ENCODE measurements at regions not wholly inside any gene's neighbourhood (a gene's known extent, or its start where the extent isn't known, plus 50 kb on each side); places are given as distances from the start of the nearest gene placed in this dataset.

- no peak overlapping the region for H3K4me3 ChIP-seq (ENCODE audit: low read length)
- H3K9me3 ChIP-seq (ENCODE audit: control insufficient read depth, insufficient read depth, low read length): peaks cover 6% of the 10 kb centered on the region
- Mint-ChIP-seq H3K4me3 (no peak overlapping the region), H3K27ac (no peak overlapping the region), H3K9me3 (no peaks in the 10 kb centered on the region), H3K4me1 (no peaks in the 10 kb centered on the region), H3K36me3 (no peaks in the 10 kb centered on the region), H3K27me3 (ENCODE audit: low read depth in 2 of 2) (peaks cover 15 to 48% of the 10 kb centered on the region in 2 donors)
- DNase-seq: peak in 1 of 2 donors; percentile 22
- TF ChIP-seq CTCF (IDR thresholded peaks at IDR 0.05): no peak
- no peaks in the 10 kb centered on the region for H3K4me1 ChIP-seq (ENCODE audit: control insufficient read depth, insufficient read depth, low read length)
- H3K27ac ChIP-seq (ENCODE audit: low read length): no peak overlapping the region
- H3K27me3 ChIP-seq (ENCODE audit: control insufficient read depth, insufficient read depth, low read length): no peaks in the 10 kb centered on the region
- no peak for ATAC-seq
- no peaks in the 10 kb centered on the region for H3K36me3 ChIP-seq (ENCODE audit: control insufficient read depth, insufficient read depth, low read length)
- 72% methylated on average over 5 of the region's 5 CpGs for WGBS (ENCODE audit: insufficient coverage)
- intact Hi-C loops (cut with micrococcal nuclease): no loop called here
Measured at GRCh38 chr14:97106166-97106565, 309.0 kb downstream of the VRK1 start.

GRCh38 chr14:97106609-97107008 is 309.4 kb downstream of the VRK1 start:
- H3K9me3 ChIP-seq (ENCODE audit: control insufficient read depth, insufficient read depth, low read length): peaks cover 6% of the 10 kb centered on the region
- no peaks in the 10 kb centered on the region for H3K27me3 ChIP-seq (ENCODE audit: control insufficient read depth, insufficient read depth, low read length)
- TF ChIP-seq CTCF (IDR thresholded peaks at IDR 0.05): no peak
- H3K9me3 Mint-ChIP-seq: no peaks in the 10 kb centered on the region
- intact Hi-C loops (cut with micrococcal nuclease): no loop called here
- ATAC-seq (no peak), DNase-seq (no peak)
- no peaks in the 10 kb centered on the region for H3K36me3 ChIP-seq (ENCODE audit: control insufficient read depth, insufficient read depth, low read length)
- no peak overlapping the region for H3K4me3 ChIP-seq (ENCODE audit: low read length)
- H3K27ac ChIP-seq (ENCODE audit: low read length): no peak overlapping the region
- no peaks in the 10 kb centered on the region for H3K4me1 ChIP-seq (ENCODE audit: control insufficient read depth, insufficient read depth, low read length)
- no peaks in the 10 kb centered on the region for H3K4me1 Mint-ChIP-seq
- H3K4me3 Mint-ChIP-seq: no peak overlapping the region
- WGBS (ENCODE audit: insufficient coverage): 84% methylated on average over 8 of the region's 10 CpGs
- H3K36me3 Mint-ChIP-seq: no peaks in the 10 kb centered on the region
- H3K27me3 Mint-ChIP-seq (ENCODE audit: low read depth in 2 of 2): peaks cover 15 to 48% of the 10 kb centered on the region in 2 donors
- no peak overlapping the region for H3K27ac Mint-ChIP-seq

- H3K36me3 ChIP-seq (ENCODE audit: control insufficient read depth, insufficient read depth, low read length): no peaks in the 10 kb centered on the region
- H3K4me3 ChIP-seq (ENCODE audit: low read length): no peak overlapping the region
- Mint-ChIP-seq H3K4me3 (no peak overlapping the region), H3K27me3 (ENCODE audit: low read depth in 2 of 2) (peaks cover 15 to 48% of the 10 kb centered on the region in 2 donors), H3K36me3 (no peaks in the 10 kb centered on the region), H3K9me3 (no peaks in the 10 kb centered on the region), H3K4me1 (no peaks in the 10 kb centered on the region), H3K27ac (no peak overlapping the region)
- no peaks in the 10 kb centered on the region for H3K4me1 ChIP-seq (ENCODE audit: control insufficient read depth, insufficient read depth, low read length)
- H3K27ac ChIP-seq (ENCODE audit: low read length): no peak overlapping the region
- no peak for ATAC-seq
- H3K9me3 ChIP-seq (ENCODE audit: control insufficient read depth, insufficient read depth, low read length): peaks cover 6% of the 10 kb centered on the region
- DNase-seq: no peak
- H3K27me3 ChIP-seq (ENCODE audit: control insufficient read depth, insufficient read depth, low read length): no peaks in the 10 kb centered on the region
- TF ChIP-seq CTCF (IDR thresholded peaks at IDR 0.05): no peak
- intact Hi-C loops (cut with micrococcal nuclease): no loop called here
- 98% methylated on average over 8 of the region's 9 CpGs for whole genome bisulfite sequencing (ENCODE audit: insufficient coverage)
Measured at GRCh38 chr14:97107080-97107479, 309.9 kb downstream of the VRK1 start.

- no peak for DNase-seq
- no peak for ATAC-seq
- 96% methylated on average over 3 of the region's 4 CpGs for WGBS (ENCODE audit: insufficient coverage)
- Histone ChIP-seq H3K4me3 (ENCODE audit: low read length) (no peak overlapping the region), H3K36me3 (ENCODE audit: control insufficient read depth, insufficient read depth, low read length) (no peaks in the 10 kb centered on the region), H3K4me1 (ENCODE audit: control insufficient read depth, insufficient read depth, low read length) (no peaks in the 10 kb centered on the region), H3K9me3 (ENCODE audit: control insufficient read depth, insufficient read depth, low read length) (peaks cover 6% of the 10 kb centered on the region), H3K27me3 (ENCODE audit: control insufficient read depth, insufficient read depth, low read length) (no peaks in the 10 kb centered on the region), H3K27ac (ENCODE audit: low read length) (no peak overlapping the region)
- Mint-ChIP-seq H3K4me3 (no peak overlapping the region), H3K4me1 (no peaks in the 10 kb centered on the region), H3K9me3 (no peaks in the 10 kb centered on the region), H3K27me3 (ENCODE audit: low read depth in 2 of 2) (peaks cover 13 to 48% of the 10 kb centered on the region in 2 donors), H3K27ac (no peak overlapping the region), H3K36me3 (no peaks in the 10 kb centered on the region)
- intact Hi-C loops (cut with micrococcal nuclease): no loop called here
- no peak for TF ChIP-seq CTCF (IDR thresholded peaks at IDR 0.05)
Measured at GRCh38 chr14:97107760-97108159, 310.6 kb downstream of the VRK1 start.
